HAP-1 (cell line): ENCODE measurements at regions not wholly inside any gene's neighbourhood (a gene's known extent, or its start where the extent isn't known, plus 50 kb on each side); places are given as distances from the start of the nearest gene placed in this dataset.

Experiments
- DNase-seq, 2 experiments: peaks; one replicate each; pipeline ENCODE4 v3.0.0-alpha.2; 2016 to 2020; ENCODE audit warnings: low spot score in 2 of 2
- H3K27me3 ChIP-seq: fragments of 250-450 bp; sonication (Bioruptor Pico); 2 replicates; pipeline ENCODE4 v1.5.1; 2020; ENCODE audit warnings: low read depth, mild to moderate bottlenecking, moderate library complexity
- H3K36me3 ChIP-seq: fragments of 250-450 bp; sonication (Bioruptor Pico); replicated peaks from 2 replicates; pipeline ENCODE4 v1.5.1; 2020; ENCODE audit warnings: mild to moderate bottlenecking
- H3K4me1 ChIP-seq: fragments of 250-450 bp; sonication (Bioruptor Pico); 2 replicates; pipeline ENCODE4 v1.5.1; 2020; ENCODE audit warnings: mild to moderate bottlenecking
- H3K4me3 ChIP-seq: fragments of 250-450 bp; sonication (Bioruptor Pico); 2 replicates; pipeline ENCODE4 v1.5.1; 2020; ENCODE audit warnings: mild to moderate bottlenecking, moderate library complexity
- H3K9me3 ChIP-seq: fragments of 250-450 bp; sonication (Bioruptor Pico); 2 replicates; pipeline ENCODE4 v1.5.1; 2020; ENCODE audit warnings: mild to moderate bottlenecking, moderate library complexity
- in situ Hi-C: fragments of 300-500 bp; cut with MboI; formaldehyde crosslinking; loops from 3 replicates; pipeline ENCODE4 v1.14.3; 2020; ENCODE audit warnings: low sequenced_read_pairs, inconsistent platforms, mixed read lengths

DNA sequence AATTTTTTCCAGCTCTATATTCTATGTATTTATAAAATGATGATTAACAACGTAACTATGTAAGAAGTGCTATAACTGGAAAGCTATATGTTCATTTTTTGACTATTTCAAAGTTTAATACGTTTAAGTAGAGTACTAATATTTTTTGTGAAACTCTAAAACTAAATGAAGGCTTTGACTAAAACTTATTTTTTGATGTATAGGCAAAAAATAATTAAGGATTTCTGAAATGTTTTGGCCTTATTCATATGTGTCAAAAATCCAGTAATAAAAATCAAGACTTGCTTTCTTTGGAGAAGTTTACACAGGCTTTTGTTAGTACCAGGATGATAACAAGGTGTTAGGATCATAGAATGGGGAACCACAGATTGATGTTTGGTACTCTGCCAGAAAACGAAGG, 58.2 kb upstream of the ZEB2 start:
- in situ Hi-C loops, result no loop called here
- Histone ChIP-seq H3K27me3 (no peaks in the 10 kb centered on the region), H3K36me3 (no peaks in the 10 kb centered on the region), H3K4me1 (no peaks in the 10 kb centered on the region), H3K9me3 (no peaks in the 10 kb centered on the region), H3K4me3 (no peak overlapping the region)
- no peak for DNase-seq

DNA sequence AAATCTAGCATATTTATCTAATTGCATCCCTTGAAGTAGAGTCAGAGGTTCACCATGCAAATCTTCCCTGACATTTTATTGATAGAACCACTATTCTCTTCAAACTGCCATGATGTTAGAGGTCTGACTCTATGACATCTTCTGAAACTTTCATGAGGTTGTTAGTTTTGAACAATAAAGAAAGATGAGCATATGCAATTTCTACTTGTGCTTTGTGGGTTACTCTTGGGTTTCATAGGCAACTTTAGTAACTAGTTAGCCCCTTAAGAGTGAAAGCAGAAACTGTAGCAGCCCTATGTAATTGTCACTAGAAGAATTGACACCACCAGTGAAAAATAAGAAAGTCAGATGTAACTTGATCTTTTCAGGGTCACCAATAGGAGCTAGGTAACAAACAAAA, 53.1 kb upstream of the ZEB2 start:
- in situ Hi-C loops, result no loop called here

DNA sequence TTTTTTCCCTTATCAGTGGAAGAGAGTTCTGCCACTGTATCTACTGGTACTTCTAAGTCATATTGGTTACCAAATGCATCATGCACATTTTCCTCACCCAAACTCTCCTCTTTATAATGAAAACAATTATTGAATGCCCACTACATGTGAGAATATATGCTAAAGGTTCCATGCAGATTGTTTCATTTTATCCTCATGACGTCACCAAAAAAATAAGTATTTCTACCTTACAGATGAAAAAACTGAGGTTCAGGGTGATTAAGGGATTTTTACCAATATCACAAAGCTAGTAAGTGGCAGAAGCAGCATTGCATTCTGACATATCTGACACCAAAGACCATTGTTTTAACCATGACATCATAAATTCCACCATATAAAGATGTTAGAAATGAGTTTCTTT, 51.9 kb upstream of the ZEB2 start:
- Histone ChIP-seq H3K4me1 (peaks cover 5% of the 10 kb centered on the region), H3K9me3 (no peaks in the 10 kb centered on the region), H3K27me3 (no peaks in the 10 kb centered on the region), H3K36me3 (no peaks in the 10 kb centered on the region), H3K4me3 (no peak overlapping the region)
- DNase-seq, result no peak
- in situ Hi-C loops, result no loop called here

More for the DNA sequence above, 53.1 kb upstream of the ZEB2 start:
- Histone ChIP-seq H3K27me3 (no peaks in the 10 kb centered on the region), H3K4me3 (no peak overlapping the region), H3K36me3 (no peaks in the 10 kb centered on the region), H3K9me3 (no peaks in the 10 kb centered on the region), H3K4me1 (no peaks in the 10 kb centered on the region)
- no peak for DNase-seq

DNA sequence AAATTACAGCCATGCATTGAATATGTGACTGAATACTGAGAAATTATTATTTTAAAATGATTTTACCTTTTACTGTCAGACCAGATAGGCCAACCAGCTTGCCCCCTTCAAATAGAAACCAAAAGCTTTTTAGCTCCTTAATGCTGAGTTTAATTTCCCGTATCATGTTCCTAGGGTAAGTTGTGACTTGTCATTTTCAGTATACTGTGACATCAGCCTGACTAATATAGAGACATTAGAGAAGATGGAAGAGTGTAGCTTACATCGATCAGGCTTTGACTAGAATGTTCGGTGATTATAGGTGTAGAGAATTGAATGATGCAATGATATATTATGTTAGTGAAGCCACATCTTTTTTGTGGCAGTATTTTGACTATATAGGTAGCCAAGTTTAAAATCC, 50.6 kb upstream of the ZEB2 start:
- Histone ChIP-seq H3K27me3 (no peaks in the 10 kb centered on the region), H3K4me3 (no peak overlapping the region), H3K36me3 (no peaks in the 10 kb centered on the region), H3K4me1 (peaks cover 5% of the 10 kb centered on the region), H3K9me3 (no peaks in the 10 kb centered on the region)
- in situ Hi-C loops, result no loop called here
- DNase-seq, result no peak
